Ovary (tissue), 3 donors: ENCODE measurements at regions not wholly inside any gene's neighbourhood (a gene's known extent, or its start where the extent isn't known, plus 50 kb on each side); places are given as distances from the start of the nearest gene placed in this dataset.

ENCODE experiments used
- EP300 ChIP-seq: sonication (generic); formaldehyde crosslinking; IDR thresholded peaks from one replicate; pipeline ENCODE4 v1.6.1; 2017; ENCODE audit warnings: antibody characterized with exemption
- POLR2A ChIP-seq: fragments of 450-650 bp; IDR thresholded peaks from one replicate; pipeline ENCODE4 v1.6.1; 2017; ENCODE audit warnings: antibody characterized with exemption, mild to moderate bottlenecking, moderate library complexity
- TF ChIP-seq, protein P1 (sequence below), 3 donors: fragments of 450-650 bp in 2 of 3; fragments of 200-600 bp in 1 of 3; IDR thresholded peaks; one replicate each; pipeline versions ENCODE4 v1.5.1 to v1.8.0; 2016 to 2022; ENCODE audit warnings: antibody characterized with exemption in 3 of 3, mild to moderate bottlenecking in 1 of 3
- donor health status: DM: no; HTN: no; CAD: no.

- TF ChIP-seq EP300, result no peak
- no peak for TF ChIP-seq POLR2A
- TF ChIP-seq, protein P1, sequence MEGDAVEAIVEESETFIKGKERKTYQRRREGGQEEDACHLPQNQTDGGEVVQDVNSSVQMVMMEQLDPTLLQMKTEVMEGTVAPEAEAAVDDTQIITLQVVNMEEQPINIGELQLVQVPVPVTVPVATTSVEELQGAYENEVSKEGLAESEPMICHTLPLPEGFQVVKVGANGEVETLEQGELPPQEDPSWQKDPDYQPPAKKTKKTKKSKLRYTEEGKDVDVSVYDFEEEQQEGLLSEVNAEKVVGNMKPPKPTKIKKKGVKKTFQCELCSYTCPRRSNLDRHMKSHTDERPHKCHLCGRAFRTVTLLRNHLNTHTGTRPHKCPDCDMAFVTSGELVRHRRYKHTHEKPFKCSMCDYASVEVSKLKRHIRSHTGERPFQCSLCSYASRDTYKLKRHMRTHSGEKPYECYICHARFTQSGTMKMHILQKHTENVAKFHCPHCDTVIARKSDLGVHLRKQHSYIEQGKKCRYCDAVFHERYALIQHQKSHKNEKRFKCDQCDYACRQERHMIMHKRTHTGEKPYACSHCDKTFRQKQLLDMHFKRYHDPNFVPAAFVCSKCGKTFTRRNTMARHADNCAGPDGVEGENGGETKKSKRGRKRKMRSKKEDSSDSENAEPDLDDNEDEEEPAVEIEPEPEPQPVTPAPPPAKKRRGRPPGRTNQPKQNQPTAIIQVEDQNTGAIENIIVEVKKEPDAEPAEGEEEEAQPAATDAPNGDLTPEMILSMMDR (IDR thresholded peaks at IDR 0.05), result no peak
These were observed 537.4 kb downstream of the TUSC7 start for GRCh38 chr3:117246771-117247555.
